GM18508 (cell line): ENCODE measurements at regions not wholly inside any gene's neighbourhood (a gene's known extent, or its start where the extent isn't known, plus 50 kb on each side); places are given as distances from the start of the nearest gene placed in this dataset.
"Not testable (repeated sequence)": the region's sequence is repeated elsewhere in the genome, so short reads cannot be mapped to it uniquely, and the experiment has no call there.

Source experiments
- ATAC-seq: cut with Tn5 transposase; IDR thresholded peaks from one replicate; pipeline ENCODE4 v1.9.1; 2021; ENCODE audit warnings: moderate number of reproducible peaks; ENCODE audit not compliant: insufficient read depth, unreplicated experiment

GRCh38 chr2:125942585-125943424 is 713.2 kb upstream of the GYPC start:
- no peak for ATAC-seq

DNA sequence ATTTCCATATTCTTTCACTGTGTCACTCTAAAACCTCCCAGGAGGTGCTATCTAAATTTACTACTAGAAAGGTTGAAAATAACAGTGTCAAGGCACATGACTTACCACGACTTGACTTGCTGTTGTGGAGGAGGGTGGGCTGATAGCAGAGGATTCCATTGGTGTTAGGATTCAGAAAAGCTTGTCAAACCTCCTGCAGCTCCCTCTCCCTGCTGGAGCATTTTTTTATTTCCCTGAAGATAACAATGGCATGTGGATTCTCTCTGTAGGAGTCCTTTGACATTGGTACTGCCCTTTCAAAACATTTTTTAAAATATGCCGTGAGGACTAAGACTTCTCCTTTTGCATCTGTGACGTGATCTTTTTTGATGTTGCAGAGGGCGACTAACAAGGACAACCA is 696.9 kb upstream of the GYPC start:
- no peak for ATAC-seq

DNA sequence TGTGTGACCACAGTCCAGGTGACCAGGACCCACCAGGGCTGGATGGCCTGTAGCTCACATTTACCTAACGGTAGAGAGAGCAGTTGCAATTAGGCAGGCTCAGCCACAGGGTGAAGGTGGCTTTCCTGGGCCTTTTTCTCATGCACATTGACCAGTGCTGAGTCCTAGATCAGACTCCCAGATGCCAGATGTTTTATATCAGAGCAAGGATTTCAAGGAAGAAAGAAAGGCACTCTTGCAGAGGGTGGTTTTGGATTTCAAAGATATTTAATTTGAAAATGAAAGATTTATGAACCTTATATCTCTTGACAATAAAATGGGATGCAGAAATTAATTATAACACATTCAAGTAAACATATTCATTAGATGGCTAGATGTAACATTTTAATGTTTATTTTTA is 694.2 kb upstream of the GYPC start:
- ATAC-seq: no peak

GRCh38 chr2:125979886-125980285 is 676.1 kb upstream of the GYPC start:
- ATAC-seq: no peak

- no peak for ATAC-seq
Observed at GRCh38 chr2:125983364-125983763, 672.6 kb upstream of the GYPC start.

- no peak for ATAC-seq
Observed at GRCh38 chr2:126029316-126029715, 626.6 kb upstream of the GYPC start.

DNA sequence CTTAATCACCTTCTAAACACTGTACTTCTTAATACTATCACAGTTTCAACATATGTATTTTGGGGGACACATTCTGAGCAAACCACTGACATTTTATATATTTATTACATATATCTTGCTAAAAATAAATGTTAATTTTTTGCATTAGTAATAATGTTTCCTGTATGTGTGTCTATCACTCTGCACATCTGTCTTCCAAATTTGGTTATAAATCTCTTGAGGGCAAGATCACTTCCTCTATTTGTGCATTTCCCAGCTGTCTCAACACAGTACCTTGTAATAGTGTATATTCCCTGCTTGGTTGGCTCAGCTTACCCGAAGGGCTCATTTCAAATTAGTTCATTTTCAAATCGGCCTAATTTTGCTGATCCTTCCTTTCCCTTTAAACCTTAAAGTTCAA is 617.1 kb upstream of the GYPC start:
- ATAC-seq: no peak

- no peak for ATAC-seq
Observed at GRCh38 chr2:126041391-126042047, 614.4 kb upstream of the GYPC start.

DNA sequence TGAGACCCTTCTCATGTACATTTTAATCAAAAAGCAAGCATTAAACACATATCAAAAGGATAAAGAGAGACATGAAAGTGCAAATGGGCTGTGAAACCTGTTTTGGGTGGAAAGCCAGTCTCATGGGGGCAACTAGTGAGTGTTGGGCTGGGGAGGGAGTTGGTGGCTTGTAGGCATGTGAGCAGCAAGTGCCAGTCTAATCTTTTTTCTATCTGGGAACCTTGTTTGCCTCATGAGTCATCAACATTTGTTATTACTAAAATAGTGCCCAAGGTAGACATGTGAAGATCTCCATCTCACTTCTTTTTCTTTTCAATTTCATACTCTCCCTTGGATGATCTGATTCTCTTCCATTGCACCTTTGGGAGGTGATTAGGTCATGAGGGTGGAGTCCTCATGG is 613.9 kb upstream of the GYPC start:
- ATAC-seq: no peak

DNA sequence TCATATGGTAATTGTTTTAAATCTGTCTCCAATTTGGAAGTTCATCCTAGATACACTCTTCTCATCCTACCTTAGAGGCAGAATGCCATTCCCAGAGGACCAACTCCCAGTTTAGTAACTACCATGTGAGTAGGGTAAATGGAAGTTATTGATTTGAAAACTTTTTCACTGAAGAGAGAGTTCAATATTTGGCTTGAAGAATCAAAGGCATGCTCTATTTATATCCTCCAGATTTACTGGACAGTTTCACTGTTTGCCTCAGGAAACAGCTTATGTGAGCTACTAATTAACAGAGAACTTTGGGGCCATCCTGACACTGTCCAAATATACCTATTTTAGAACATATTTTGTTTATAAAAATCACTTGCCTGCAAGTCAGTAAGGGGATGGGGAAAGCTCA is 607.2 kb upstream of the GYPC start:
- no peak for ATAC-seq

- no peak for ATAC-seq
Observed at GRCh38 chr2:126049461-126049860, 606.5 kb upstream of the GYPC start.

- no peak for ATAC-seq
Observed at GRCh38 chr2:126050991-126051736, 604.8 kb upstream of the GYPC start.

- not testable (repeated sequence) for ATAC-seq
Observed at GRCh38 chr2:126051737-126052240, 604.2 kb upstream of the GYPC start.

GRCh38 chr2:126059379-126059778 is 596.6 kb upstream of the GYPC start:
- ATAC-seq: no peak

DNA sequence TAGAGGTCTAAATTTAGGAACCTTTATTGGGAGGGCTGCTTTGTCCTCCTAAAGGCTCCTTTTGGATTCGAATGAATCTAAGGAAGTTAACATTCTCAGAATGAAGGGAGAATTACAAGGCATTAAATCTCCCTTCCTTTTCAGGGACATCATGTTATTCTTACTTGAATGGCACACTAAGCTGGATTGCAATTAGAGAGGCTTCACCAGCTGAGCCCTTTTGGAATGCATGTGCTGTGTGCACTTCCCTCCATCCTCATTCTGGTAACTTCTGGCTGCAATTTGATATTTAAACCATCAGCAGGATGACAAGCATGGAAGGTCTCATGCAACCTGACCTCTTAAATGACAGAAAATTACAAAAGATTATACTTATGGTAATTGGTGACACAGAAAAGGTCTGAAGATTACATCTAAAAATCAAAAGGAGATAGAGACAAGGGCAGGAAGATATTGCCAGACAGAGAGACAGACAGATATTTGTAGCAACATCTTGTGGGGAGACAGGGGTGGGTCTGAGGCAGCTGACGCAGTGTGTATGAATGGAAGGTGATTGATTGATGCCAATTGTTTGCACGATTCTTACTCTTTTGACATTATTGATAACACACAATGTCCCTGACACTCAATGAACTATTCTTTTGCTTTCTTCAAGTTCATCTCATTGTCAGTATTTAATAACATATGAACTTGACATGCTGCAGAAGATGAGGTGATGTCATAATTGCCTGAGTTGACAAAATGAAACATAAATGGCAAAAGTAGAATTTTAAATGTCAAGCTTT is 570.8 kb upstream of the GYPC start:
- ATAC-seq: no peak

DNA sequence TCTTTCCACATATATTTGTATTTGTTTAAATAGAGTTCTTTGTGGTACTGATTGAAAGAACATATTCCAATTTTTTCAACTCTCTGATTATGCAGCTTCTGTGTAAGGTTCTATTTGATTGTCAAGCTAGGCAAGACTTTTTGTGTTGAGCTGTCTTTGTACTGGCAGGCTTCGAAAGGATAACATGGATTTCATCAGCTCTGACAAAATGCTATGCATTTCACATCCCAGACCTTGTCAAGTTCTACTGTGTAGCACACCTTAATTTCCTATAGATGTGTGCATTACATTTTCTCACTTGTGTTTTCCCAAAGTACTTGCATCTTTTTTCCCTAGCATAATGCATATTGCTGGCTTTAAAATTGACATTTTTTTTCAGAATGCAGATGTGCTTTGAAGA is 555.0 kb upstream of the GYPC start:
- no peak for ATAC-seq

DNA sequence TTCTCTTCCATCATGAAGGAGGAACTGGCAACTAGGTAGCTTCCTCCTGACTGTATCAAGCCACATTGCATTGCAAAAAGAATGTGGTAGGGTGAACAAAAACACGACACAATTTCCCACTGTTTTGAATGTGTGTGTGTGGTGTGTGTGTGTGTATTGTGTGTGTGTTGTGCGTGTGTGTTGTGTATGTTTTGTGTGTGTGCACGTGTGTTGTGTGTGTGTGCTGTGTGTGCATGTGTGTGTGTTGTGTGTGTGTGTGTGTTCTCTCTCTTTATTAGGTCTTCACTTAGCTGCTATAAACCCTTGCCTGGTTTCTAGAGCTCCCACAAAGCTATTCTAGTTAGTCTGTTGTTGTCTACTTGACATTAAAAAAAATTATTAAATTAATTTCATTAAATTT is 550.0 kb upstream of the GYPC start:
- ATAC-seq: no peak

DNA sequence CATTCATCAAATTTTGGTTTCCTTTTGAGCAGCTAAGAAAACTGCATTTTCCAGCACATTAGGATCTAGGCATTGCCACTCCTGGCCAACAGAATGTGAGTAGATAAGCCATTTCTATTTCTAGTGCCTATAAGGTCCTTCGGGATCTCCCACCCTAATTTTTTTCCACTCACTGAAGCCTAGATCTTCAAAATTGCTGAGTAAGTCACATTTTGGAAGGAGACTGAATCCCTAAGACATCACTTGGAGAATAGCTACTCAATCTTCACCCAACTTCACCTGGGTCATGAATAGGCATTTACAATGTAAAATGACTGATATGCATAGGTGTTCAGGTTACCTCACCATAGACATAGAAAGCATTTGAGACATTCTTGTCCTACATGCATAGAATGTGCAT is 548.1 kb upstream of the GYPC start:
- no peak for ATAC-seq

DNA sequence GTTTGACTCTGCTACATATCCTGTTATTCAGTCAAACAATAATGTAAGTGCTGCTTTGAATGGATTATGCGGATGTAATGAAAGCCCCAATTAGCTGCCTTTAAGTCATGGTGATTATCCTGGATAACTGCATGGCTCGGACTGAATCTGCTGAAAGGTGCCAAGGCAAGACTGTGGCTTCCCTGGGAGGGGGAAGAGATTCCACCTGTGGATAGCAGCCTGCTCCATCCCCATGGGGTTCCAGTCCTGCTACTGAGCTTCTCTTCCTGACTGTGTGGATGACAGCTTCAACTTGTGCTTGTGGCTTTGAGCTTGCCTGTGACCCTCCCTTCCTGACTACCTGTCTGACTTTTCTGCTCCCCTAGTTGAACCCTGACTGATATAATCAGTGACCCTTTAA is 540.0 kb upstream of the GYPC start:
- ATAC-seq: no peak

DNA sequence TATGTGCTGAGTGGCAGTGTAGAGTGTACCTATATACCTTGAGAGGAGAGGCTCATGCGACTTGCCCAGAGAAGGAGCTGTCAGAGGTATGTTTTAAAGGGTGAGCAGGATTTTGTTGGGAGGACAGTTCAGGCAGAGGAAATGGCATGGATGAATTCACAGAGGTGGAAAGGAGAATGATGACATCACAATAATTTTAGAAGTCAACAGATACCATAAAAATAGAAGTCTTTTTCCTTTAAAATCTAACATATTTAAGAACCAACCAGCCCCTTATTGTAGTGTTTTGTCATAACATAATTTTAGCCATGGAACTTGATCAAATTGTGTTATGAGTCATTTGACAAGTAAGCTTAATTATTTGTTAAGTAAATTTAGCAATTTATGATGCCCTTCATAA is 538.1 kb upstream of the GYPC start:
- ATAC-seq: no peak
